ENCODE measurements at regions not wholly inside any gene's neighbourhood (a gene's known extent, or its start where the extent isn't known, plus 50 kb on each side); places are given as distances from the start of the nearest gene placed in this dataset.

DNA sequence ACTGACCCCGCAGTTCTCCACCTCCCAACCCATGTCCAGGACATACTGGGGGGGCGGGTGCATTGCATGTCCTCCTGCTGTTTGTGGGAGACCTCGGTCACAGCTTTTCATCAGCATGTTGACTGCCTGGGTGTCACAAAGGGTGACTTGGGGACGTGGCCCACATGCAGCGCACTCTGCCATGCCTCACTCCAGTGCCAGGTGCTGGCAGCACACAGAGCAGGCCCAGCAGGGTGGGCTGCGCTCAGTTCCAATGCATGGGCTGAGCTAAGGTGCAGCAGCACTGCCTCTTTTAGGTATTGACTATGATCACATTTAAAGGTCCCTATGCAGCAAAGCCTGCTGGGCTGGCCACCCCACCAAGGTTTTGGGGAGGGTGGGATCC, 261.9 kb upstream of the SALL3 start:
- DNase-seq (ENCODE audit: low read depth), result no peak

DNA sequence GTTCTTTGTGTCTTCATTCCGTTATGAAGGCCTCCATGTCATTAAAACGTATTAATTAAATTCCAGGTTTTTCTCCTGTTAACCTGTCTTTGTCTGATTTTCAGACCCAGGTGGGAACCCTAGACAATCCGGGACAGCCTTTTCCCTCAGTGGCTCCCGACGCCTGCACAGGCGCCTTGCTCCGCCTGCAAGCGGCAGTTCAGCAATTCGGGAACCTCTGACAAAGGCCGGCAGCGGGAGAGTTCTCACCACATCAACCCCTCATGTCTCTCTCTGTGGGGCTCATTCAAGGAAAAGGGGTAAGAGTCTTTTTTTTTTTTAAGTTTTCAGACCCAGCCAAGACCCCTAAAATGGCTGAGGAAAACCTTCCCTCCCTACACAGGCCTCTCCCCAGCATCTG, 259.8 kb upstream of the SALL3 start:
- no peak for DNase-seq (ENCODE audit: low read depth)

DNA sequence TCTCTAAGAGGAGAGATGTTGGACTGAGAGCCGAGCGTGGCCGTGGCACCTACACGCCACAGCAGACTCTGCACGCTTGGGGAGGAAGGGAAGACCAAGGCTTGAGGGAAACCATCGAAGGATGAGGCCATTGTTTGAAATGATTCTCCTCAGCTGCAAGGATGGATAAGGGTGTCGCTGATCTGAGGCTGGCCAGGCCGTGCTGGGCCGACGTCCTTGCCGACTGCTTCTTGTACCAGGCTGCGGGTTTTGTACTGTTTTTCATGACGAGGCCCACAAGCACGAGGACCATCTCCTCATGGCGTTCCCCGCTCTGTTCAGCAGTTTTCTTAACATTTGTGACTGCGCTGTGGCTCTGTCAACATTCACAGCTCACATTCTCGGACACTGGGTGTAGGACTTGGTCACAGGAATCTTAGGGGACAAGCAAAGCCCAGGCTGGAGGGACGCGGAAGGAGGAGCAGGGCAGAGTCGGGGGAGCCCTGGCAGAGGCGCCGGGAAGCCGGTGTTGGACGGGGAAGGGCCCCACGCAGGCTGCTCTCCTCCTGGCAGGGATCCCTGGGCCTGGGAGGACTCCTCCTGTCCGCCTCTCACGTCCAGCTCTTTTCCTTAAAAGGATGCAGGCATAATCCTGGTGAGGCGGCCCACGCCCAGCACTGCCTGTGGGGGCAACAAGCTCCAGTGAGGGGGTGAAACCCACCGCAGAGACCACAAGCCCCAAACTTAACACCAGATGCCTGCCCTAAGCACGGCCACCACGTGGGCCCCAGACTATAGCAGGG, 259.0 kb upstream of the SALL3 start:
- DNase-seq (ENCODE audit: low read depth), result no peak

DNA sequence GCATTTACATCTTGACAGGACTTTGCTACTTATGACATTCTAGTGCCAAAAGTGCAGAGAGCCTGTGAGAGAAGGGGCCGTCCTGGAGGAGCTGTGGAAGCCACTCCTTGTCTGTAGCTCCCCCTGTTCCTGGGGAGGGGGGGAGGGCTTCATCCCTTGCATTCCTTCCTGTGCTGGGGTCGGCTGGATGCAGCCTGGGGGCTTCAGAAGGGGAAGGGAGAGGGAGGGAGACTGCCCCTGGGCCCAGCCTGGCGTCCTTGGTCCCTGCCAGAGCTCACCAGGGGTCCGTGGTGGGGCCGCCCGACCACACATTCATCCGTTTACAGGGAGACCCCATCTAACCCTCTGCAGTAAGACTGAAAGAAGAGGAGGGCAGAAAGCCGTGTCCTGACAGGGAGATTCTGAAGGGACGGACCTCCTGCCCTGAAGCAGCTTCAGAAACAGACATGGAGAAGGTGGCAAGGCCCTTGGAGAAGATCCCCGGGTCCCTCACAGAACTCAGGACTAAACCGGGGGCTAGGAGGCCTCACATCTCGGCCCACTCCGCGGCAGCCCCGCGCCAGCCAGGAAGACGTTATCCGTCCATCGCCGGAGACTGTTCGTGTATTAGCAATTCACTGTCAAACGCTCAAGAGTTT, 258.3 kb upstream of the SALL3 start:
- no peak for DNase-seq (ENCODE audit: low read depth)

DNA sequence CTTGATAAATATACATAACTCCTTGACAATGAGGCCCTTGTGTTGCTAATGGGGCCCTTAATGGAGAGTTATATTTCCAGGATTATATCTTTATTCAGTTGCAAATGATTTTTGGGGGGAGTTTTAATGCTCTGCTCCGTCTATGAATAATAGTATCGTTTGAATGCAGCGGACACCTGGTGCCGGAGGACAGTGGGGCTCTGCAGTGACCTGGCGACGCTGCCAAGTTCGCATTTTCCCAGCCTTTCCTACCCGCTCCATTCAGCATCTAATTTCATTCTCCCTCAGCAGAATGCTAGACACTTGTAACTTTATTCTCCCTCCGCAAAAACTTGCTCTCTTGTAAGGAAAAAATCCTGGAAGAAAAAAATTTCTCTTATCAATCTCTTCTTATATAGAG, 257.6 kb upstream of the SALL3 start:
- no peak for DNase-seq (ENCODE audit: low read depth)

DNA sequence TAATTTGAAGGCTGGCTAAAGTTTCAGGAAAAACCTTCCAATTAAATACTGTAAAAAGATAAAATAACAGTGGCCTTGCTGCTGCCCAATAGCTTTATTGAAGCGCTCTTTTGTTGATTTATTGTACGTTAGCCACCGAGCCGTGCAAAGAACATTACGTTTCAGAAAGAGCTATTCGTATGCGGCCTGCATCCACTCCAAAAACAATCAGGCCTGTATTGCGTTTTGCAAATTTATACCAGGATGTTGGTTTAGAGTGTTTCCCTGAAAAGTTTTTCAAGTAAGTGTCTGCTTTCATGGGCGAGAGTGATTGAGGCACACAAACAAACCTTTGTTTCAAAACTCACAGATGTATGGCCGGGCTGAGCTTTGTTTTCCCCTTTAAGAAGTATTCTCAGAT, 257.2 kb upstream of the SALL3 start:
- DNase-seq (ENCODE audit: low read depth), result no peak

DNA sequence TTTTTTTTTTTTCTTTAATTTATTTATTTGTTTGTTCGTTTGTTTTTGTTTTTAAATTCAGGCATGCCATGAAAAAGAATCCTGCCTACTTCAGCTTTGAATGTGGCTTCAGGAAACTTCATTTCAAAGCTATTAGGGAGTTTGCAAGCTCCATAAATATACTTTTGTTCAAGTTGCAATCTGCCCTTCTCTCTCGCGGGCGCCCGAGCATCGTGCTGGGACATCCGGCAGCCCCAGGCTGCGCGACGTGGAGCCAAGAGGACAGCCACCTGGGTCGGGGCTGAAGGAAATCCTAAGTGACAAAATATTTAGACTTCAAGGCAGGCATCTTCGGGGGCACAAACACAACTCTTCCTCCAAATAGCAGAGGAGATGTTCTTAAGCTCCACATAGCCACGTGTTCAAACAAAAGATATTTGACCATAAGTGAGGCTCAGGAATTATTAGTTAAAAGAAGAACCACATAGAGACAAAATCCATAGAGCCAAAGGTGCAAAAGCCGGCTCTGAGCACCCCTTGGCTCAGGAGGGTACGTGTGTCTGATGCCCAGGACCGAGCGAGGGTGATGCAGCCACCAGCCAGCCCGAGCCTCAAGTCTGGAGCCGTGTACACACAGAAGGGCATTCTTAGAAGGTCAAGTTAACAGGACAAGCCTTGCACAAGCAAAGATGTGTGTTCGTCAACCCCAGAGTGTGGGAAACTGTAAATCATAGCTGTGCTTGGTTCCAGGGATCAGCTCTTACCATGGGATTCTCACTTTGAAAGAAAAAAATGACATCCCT, 256.5 kb upstream of the SALL3 start:
- DNase-seq (ENCODE audit: low read depth), result no peak

DNA sequence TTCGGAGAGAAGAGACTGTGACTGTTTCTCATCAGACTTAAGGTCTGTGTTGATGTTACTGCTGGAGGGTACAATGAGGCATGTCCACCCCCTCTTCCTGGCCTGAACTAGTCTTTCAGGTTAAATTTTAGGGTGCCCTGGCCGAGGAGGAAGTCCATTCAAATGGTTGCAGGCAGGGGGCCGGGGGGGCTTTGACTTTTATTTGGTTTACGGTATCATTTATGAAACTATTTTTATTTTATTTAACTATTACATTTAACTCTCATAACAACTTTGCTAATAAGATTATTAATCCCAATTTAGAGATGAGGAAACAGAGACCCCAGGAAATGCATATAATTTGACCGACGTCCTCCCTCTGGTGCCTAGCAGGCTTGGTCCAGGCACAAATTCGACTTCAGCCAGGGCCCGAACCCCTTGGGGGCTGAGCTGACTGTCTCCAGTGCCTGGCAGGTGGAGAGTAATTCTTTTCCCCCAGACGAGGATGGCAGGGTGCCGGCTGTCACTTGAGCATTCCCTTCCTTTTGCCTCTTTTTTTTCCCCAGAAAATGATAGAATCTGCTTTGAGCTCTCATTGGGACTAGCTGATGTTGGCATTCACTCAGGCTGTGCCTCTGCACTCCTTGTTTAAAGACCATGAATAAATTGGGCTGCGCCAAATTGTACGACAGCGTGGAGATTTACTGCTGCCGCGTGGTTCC, 255.3 kb upstream of the SALL3 start:
- DNase-seq (ENCODE audit: low read depth), result no peak

DNA sequence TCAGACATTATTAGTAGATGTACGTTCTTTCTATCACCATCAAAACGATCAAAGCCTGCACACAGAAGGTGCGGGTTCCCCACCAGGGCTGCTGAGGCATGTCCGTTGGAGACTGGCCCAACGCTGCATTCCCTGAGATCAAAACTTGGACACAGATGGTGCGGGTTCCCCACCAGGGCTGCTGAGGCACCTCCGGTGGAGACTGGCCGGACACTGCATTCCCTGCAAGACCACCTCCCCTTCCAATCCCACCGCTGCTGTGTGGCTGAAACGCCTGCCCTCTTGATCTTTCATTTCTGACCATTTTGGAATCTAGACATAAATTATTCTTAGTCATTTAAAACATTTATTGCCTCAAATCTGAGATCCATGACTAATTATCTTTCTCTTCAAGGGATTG, 254.2 kb upstream of the SALL3 start:
- no peak for DNase-seq (ENCODE audit: low read depth)

DNA sequence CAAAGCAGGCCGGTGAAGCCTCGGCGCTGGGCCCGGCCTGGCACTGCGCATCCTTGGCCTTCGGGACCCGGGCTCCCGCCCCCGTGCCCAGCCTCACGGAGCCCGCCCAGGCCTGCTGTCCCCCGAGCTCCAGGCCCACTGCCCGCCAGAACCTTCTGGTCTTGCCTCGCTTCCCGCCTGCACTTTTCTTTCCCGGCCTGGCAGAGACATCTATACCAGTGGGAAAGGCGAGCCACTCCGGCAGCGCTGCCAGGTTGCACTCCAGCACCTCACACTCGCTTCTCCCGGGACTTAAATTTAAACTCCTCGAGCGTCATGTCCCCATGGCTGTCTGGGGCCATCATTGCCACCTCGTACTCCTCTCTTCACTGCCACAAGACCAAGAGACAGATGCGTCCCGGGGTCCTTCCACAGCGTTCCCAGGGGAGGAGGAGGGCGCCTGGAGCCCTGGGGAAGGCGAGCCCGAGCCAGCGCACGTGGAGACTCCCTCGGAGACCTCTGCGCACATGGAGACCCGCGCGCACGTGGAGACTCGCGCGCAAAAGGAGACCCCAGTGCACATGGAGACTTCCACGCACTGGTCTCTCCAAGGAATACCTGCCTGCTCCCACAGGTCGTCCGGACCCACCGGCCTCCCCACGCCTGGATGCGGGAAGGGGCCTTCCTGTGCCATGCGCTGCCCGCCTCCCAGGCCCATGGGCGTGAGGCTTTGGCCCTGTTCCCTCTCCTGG, 253.1 kb upstream of the SALL3 start:
- no peak for DNase-seq (ENCODE audit: low read depth)

DNA sequence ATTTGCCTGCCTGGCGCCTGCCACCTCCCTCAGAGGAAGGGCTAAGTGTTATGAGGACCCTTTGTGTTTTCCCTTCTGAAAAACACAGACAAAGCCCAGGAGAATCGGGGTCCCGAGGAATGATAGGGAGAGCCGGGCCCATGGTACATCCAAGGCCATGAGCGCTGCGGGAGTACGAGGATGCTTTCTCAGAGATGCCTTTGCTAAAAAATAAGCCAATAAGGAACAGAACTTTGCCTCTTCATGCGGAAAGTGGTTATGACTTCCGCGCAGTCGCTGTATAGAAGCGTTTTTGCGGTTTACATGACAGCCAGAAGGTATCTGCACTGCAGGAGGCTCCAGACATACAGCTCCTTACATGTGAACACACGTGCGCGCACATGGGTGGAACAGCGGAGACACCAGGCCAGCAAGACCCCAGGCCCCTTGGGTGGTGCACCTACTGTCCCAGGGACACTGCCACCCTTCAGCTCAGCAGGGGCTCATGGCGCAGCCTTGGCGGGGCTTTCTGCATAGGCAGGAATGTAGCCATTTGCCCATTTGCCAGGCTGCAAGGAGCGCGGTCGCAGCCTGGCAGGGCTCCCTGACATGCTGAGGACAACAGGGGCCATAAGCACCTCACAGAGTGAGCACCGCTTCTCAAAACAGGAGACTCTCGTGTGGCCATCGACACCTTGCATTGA, 252.4 kb upstream of the SALL3 start:
- DNase-seq (ENCODE audit: low read depth), result no peak

DNA sequence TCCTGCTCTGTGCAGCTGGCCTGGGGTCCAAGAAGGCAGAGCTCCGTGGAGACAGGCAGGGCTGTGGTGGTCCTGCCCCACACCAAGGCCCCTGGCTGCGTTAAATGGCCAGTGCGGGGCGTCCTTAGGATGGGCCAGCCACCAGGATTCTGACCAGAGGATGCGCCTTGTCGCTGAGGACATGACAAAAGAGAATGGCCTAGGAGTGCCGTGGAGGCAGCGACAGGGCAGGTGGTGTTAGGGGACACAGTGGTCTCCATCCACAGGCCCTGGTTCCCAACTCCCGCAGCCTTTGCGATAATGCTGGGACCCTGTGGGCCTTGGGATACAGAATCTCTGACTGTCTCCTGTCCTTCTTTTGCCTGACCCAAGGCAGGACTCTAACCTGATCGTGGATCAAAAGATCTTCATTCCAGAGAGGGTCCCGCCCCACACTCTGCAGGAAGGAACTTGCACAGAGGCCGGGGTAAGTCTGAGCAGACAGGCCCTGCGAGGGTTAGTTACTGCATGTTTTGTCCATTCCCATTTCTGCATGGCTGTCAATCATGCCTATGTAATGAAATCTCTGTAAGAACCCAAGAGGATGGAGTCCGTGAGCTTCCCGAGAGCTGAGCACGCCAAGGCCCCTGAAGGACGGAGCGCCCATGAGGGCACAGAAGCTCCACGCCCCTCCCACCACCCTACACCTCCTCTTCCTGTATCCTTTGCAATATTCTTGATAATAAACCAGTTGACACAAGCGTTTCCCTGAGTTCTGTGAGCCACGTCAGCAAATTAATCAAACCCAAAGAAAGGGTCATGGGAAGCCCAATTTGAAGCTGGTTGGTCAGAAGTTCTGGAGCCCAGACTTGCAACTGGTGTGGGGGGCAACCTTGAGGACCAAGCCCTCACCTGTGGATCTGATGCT, 251.5 kb upstream of the SALL3 start:
- DNase-seq (ENCODE audit: low read depth), result no peak

DNA sequence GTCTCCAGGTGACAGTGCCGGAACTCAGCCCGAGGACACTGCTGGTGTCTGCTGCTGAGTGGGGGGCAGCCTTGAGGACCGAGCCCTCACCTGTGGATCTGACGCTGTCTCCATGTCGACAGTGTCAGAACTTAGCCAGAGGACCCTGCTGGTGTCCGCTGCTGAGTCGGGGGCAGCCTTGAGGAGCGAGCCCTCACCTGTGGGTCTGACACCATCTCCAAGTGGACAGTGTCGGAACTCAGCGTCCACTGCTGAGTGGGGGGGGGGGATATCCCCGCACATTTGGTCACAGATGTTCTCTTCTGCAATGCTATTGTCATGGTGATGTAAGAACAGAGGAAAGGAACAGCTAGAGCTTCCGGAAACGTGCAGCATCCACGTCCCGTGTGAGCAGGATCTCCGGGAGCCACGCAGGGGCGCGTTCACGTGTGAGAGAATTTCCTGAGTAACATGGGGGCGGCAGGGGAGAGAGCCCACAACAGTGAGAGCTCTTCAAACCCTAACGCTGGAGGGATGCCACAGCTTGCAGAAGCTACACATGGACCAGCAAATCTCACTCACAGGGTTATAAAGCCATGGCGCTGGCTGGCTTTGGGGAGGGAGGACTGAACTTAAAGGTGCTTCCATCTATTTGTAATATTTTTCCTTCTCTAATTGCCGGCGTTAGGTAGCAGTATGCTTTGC, 250.7 kb upstream of the SALL3 start:
- DNase-seq (ENCODE audit: low read depth), result no peak

DNA sequence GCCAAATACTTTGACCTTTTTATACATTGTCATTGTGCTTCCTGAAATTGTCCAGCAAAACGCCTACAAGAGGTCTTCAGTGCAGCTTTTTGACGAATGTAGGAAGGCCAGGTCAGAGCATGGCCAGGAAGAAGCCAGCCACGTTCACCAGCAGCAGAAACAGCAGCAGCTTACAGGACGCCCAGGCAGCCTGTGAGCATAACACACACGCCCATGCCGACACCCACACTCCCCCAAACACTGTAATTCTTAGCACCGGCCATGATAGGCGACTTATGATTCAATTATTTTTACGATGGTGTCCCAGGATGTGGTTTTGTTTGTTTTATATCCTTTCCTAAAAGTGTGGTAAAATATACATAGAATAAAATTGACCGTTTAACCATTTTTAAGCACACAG, 249.1 kb upstream of the SALL3 start:
- no peak for DNase-seq (ENCODE audit: low read depth)

DNA sequence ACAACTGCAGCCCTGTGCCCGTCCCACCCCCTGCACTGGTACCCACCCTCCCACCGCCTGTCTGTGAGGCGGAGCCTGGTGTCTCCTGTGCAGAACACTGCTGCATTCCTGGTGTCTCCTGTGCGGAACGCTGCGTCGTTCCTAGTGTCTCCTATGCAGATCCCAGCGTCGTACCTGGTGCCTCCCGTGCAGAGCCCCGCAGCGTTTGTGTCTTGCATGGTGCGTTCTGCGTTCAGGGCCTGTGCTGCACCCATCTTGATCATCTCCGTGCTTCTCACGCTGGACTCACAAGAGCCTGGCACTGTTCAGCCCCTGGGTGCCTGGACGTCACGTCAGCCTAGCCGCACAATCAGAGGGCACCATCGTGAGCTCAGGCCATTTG, 248.6 kb upstream of the SALL3 start:
- no peak for DNase-seq (ENCODE audit: low read depth)

DNA sequence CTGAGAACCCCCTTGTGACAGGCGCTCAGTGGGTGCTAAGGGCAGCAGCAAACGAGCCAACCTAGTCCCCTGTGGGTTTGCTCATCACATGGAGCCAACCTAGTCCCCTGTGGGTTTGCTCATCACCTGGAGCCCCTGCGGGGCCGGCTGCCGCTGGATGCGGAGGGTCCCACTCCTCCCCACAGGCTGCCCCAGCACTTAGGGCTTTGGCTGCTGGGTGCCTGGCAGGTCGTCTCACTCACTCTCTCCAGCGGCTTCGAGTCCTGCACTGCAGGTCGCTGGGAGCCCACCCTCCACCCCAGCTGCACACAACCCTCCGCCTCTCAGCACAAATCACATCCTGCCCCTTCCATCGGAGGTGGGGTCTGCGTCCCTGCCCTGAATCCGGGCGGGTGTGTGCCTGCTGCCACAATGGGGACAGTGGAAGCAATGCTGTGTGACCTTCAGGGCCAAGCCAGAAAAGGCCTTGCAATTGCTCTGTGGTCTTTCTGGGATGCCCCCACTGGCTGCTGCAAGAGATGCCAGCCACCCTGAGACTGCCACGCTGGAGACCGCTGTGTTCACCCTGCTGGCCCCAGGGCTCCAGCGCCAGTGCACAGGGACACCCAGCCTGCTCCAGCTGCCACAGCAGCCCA, 248.1 kb upstream of the SALL3 start:
- DNase-seq (ENCODE audit: low read depth), result no peak

DNA sequence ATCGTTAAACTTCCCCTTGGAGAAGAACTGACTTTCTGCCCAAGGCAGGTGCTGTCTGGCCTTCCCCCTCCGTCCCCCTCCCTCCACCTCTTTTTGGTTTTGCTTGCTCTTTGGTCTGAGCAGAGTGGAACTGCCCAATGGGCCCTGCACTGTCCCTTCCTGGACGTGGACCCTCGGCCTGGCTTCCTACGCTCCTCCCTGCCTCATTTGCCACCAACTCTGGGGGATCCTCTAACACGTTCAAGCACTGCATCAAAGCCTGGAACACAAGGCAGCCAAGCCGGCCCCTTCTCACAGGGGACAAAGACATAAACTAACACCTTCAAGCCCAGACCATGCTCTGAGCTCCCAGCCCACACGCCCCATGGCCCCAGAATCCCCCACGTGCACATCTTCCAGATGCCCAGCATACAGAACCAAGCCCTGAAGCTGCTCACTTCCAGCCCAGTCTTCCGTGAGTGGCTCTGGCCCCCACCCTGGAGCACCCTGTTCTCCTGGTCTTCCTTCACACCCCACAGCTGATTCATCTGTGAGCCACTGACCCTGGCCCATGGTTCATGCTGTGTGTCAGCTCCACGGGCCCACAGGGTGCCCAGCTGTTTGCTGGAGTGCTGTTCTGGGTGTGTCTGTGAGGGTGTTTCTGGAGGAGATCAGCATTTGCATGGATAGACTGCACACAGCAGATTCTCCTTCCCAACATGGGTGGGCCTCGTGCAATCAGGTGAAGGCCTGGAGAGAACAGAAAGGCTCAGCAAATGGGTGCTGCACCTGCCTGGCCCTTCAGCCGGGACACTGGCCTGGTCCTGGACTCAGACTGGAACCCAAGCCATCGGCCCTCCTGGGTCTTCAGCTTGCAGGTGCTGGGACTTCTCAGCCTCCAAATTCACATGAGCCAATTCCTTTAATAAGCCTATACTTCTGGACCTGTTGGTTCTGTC, 247.1 kb upstream of the SALL3 start:
- DNase-seq (ENCODE audit: low read depth), result no peak

All from HT1080 (cell line).